Mucosa of rectum (tissue), 2 donors: ENCODE measurements at regions not wholly inside any gene's neighbourhood (a gene's known extent, or its start where the extent isn't known, plus 50 kb on each side); places are given as distances from the start of the nearest gene placed in this dataset.
"Not testable (repeated sequence)": the region's sequence is repeated elsewhere in the genome, so short reads cannot be mapped to it uniquely, and the experiment has no call there.

Experiments used
- H3K27ac ChIP-seq, 2 donors: one replicate each; pipeline ENCODE4 v1.7.0; 2013; ENCODE audit warnings: inconsistent platforms in 2 of 2, low read depth in 2 of 2, low read length in 2 of 2
- H3K27me3 ChIP-seq, 2 donors: one replicate each; pipeline ENCODE4 v1.7.0; 2013; ENCODE audit warnings: low read length in 2 of 2; ENCODE audit not compliant: control insufficient read depth in 2 of 2, insufficient read depth in 2 of 2
- H3K36me3 ChIP-seq, 2 donors: one replicate each; pipeline ENCODE4 v1.7.0; 2013; ENCODE audit warnings: low read length in 2 of 2; ENCODE audit not compliant: control insufficient read depth in 2 of 2, insufficient read depth in 2 of 2
- H3K4me1 ChIP-seq, 2 donors: one replicate each; pipeline ENCODE4 v1.7.0; 2013; ENCODE audit warnings: low read length in 2 of 2, mild to moderate bottlenecking in 1 of 2; ENCODE audit not compliant: control insufficient read depth in 2 of 2, insufficient read depth in 2 of 2
- H3K4me3 ChIP-seq, 2 donors: one replicate each; pipeline ENCODE4 v1.7.0; 2013; ENCODE audit warnings: low read length in 2 of 2
- H3K9ac ChIP-seq, 2 donors: one replicate each; pipeline ENCODE4 v1.7.0; 2013; ENCODE audit warnings: low read length in 2 of 2, low read depth in 1 of 2, mild to moderate bottlenecking in 1 of 2
- H3K9me3 ChIP-seq, 2 donors: one replicate each; pipeline ENCODE4 v1.7.0; 2013; ENCODE audit warnings: low read length in 2 of 2; ENCODE audit not compliant: control insufficient read depth in 2 of 2
- donor health status: healthy.
- donor health status: Normal muscosa, but diverticular disease.

DNA sequence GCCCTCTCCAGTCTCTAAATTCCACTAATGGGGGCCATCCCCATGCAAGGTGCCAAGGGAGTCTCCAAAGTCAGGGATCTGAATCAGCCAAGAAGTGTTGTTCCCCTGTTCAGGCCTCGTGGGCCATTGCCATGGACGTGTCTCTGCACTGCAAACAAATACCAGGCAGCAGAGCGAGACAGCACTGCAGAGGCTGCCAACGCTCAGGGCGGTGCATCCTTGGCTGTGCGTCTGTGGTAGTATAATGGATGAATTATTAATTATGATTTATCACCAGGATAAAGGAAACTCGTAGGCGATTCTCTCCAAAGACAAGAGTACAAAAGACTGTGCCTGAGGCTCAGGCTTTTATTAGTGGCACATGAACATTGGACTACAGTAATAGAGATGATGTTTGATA, 122.3 kb upstream of the NTF3 start:
- no peak overlapping the region for H3K9ac ChIP-seq
- no peaks in the 10 kb centered on the region for H3K27me3 ChIP-seq
- no peak overlapping the region for H3K27ac ChIP-seq
- H3K4me1 ChIP-seq: no peaks in the 10 kb centered on the region
- peaks cover 0 to 2% of the 10 kb centered on the region in 2 donors for H3K9me3 ChIP-seq
- no peak overlapping the region for H3K4me3 ChIP-seq
- no peaks in the 10 kb centered on the region for H3K36me3 ChIP-seq

- Histone ChIP-seq H3K27me3 (no peaks in the 10 kb centered on the region), H3K9ac (no peak overlapping the region), H3K4me3 (no peak overlapping the region), H3K9me3 (peaks cover 0 to 2% of the 10 kb centered on the region in 2 donors), H3K36me3 (no peaks in the 10 kb centered on the region), H3K4me1 (no peaks in the 10 kb centered on the region), H3K27ac (no peak overlapping the region)
These were observed 121.8 kb upstream of the NTF3 start for GRCh38 chr12:5310151-5310550.

GRCh38 chr12:5317556-5317955, 114.4 kb upstream of the NTF3 start:
- Histone ChIP-seq H3K9ac (no peak overlapping the region), H3K36me3 (no peaks in the 10 kb centered on the region), H3K27ac (no peak overlapping the region), H3K4me3 (no peak overlapping the region), H3K9me3 (peaks cover 0 to 2% of the 10 kb centered on the region in 2 donors), H3K27me3 (no peaks in the 10 kb centered on the region), H3K4me1 (no peaks in the 10 kb centered on the region)

GRCh38 chr12:5318874-5319273, 113.0 kb upstream of the NTF3 start:
- no peaks in the 10 kb centered on the region for H3K4me1 ChIP-seq
- no peaks in the 10 kb centered on the region for H3K36me3 ChIP-seq
- H3K9ac ChIP-seq: no peak overlapping the region
- peaks cover 0 to under 1% of the 10 kb centered on the region in 2 donors for H3K9me3 ChIP-seq
- no peak overlapping the region for H3K4me3 ChIP-seq
- no peaks in the 10 kb centered on the region for H3K27me3 ChIP-seq
- no peak overlapping the region for H3K27ac ChIP-seq

- Histone ChIP-seq H3K9ac (no peak overlapping the region), H3K36me3 (no peaks in the 10 kb centered on the region), H3K27ac (no peak overlapping the region), H3K4me3 (no peak overlapping the region), H3K4me1 (no peaks in the 10 kb centered on the region), H3K9me3 (no peaks in the 10 kb centered on the region), H3K27me3 (no peaks in the 10 kb centered on the region)
These were observed 103.0 kb upstream of the NTF3 start for GRCh38 chr12:5328669-5329517.

- no peak overlapping the region for H3K9ac ChIP-seq
- H3K4me3 ChIP-seq: no peak overlapping the region
- H3K4me1 ChIP-seq: no peaks in the 10 kb centered on the region
- H3K9me3 ChIP-seq: no peaks in the 10 kb centered on the region
- no peaks in the 10 kb centered on the region for H3K36me3 ChIP-seq
- H3K27me3 ChIP-seq: no peaks in the 10 kb centered on the region
- H3K27ac ChIP-seq: no peak overlapping the region
These were observed 99.4 kb upstream of the NTF3 start for GRCh38 chr12:5332551-5332950.

DNA sequence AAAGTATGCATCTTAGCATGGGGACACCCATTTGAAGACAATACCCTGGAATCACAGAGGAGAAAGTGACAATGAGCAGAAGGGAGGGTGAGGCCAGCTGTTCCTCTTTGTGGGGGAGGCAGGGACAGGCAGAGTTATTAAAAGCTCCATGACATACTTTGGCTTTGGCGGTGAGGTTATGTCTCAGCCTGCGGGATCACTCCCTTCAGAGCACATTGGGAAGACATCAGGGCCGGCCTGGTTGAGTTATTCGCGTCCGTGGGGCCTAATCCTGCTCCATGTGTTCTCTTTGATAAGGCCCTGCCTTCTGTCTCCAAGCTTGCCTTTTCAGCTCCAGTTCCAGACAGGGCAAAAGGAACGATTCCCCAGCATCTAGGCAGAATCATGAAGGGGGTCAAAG, 98.8 kb upstream of the NTF3 start:
- Histone ChIP-seq H3K9ac (no peak overlapping the region), H3K27me3 (no peaks in the 10 kb centered on the region), H3K9me3 (no peaks in the 10 kb centered on the region), H3K4me1 (no peaks in the 10 kb centered on the region), H3K4me3 (no peak overlapping the region), H3K27ac (no peak overlapping the region), H3K36me3 (no peaks in the 10 kb centered on the region)

DNA sequence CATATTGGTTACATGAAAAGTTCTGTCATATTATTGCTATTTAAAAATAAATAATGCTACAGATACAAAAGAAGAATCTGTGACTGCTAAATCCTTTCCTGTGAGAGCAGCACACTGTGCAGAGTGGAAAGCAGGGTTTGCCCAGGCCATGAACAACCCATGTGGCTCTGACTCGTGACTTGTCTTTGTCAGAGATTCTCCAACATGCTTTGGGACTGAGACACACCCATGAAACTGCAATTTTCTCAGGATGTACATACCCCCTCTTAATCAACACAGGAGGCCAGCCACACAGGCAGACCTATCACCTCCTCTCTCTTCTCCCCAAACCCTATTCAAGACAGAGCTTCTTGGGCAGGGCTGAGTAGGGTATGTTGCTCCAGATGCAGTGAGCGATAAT, 96.8 kb upstream of the NTF3 start:
- no peaks in the 10 kb centered on the region for H3K36me3 ChIP-seq
- no peaks in the 10 kb centered on the region for H3K9me3 ChIP-seq
- H3K4me1 ChIP-seq: no peaks in the 10 kb centered on the region
- no peak overlapping the region for H3K4me3 ChIP-seq
- no peak overlapping the region for H3K9ac ChIP-seq
- H3K27ac ChIP-seq: no peak overlapping the region
- H3K27me3 ChIP-seq: no peaks in the 10 kb centered on the region

GRCh38 chr12:5341086-5341485, 90.8 kb upstream of the NTF3 start:
- not testable (repeated sequence) for H3K9ac ChIP-seq, H3K27ac ChIP-seq, H3K9me3 ChIP-seq, H3K27me3 ChIP-seq, H3K4me1 ChIP-seq, H3K4me3 ChIP-seq, H3K36me3 ChIP-seq

- Histone ChIP-seq H3K4me1 (no peaks in the 10 kb centered on the region), H3K27me3 (no peaks in the 10 kb centered on the region), H3K27ac (no peak overlapping the region), H3K9ac (no peak overlapping the region), H3K36me3 (no peaks in the 10 kb centered on the region), H3K4me3 (no peak overlapping the region), H3K9me3 (no peaks in the 10 kb centered on the region)
These were observed 88.2 kb upstream of the NTF3 start for GRCh38 chr12:5343711-5344110.
